ENCODE measurements at regions not wholly inside any gene's neighbourhood (a gene's known extent, or its start where the extent isn't known, plus 50 kb on each side); places are given as distances from the start of the nearest gene placed in this dataset.

GRCh38 chr4:162661913-162662312 is 498.1 kb upstream of the FSTL5 start:
- H3K4me2 ChIP-seq (ENCODE audit: control insufficient read depth, insufficient read depth), result no peak overlapping the region
- H3K27ac ChIP-seq (ENCODE audit: control insufficient read depth, insufficient read depth), result no peak overlapping the region
- in situ Hi-C loops (cut with MboI) (no loop called here), intact Hi-C loops (cut with micrococcal nuclease; ENCODE audit: unreplicated experiment) (no loop called here)
- H3K36me3 ChIP-seq (ENCODE audit: control insufficient read depth in 2 of 2, insufficient read depth in 2 of 2, low read length in 1 of 2), result no peaks in the 10 kb centered on the region
- H4K20me1 ChIP-seq (ENCODE audit: control insufficient read depth, insufficient read depth), result no peaks in the 10 kb centered on the region
- ChIA-PET SMC1A (ENCODE audit: uncharacterized antibody, unreplicated experiment) (interaction anchor here (0.6 kb wide), 1 partner anchor 160 kb away, joined by 3 read pairs; no protein-coding TSS in a partner anchor), CTCF (no interaction called here), RAD21 (ENCODE audit: unreplicated experiment) (no interaction called here), POLR2A (no interaction called here)
- whole genome bisulfite sequencing (ENCODE audit: insufficient coverage, insufficient replicate concordance, low lambda C conversion rate, missing lambda C conversion rate), result 0% methylated on average over 1 of the region's 1 CpG
- no peaks in the 10 kb centered on the region for H3K4me1 ChIP-seq (ENCODE audit: control insufficient read depth, insufficient read depth, low read length)
- ATAC-seq, result peak; percentile 54
- TF ChIP-seq RUNX3 (IDR thresholded peaks at IDR 0.05; ENCODE audit: low read length) (peak; percentile 23; the same call in 1 of the 2 replicates), TCF7 (IDR thresholded peaks at IDR 0.05; ENCODE audit: borderline replicate concordance) (no peak), JUNB (IDR thresholded peaks at IDR 0.05) (0 out of 2 replicates have a peak, but pooled peaks have one; percentile 18)
- no peak overlapping the region for H3K9ac ChIP-seq (ENCODE audit: control insufficient read depth, insufficient read depth, low read length)
- H3K9me3 ChIP-seq (replicated peaks; ENCODE audit: control insufficient read depth, insufficient read depth, low read length), result no peaks in the 10 kb centered on the region
- no peak overlapping the region for H3K4me3 ChIP-seq
- BruUV-seq (replicated peaks), result no TSS peak
- peak; percentile 65 for FAIRE-seq
- no peaks in the 10 kb centered on the region for H3K27me3 ChIP-seq (replicated peaks in 1 of 2; ENCODE audit: control insufficient read depth in 2 of 2, insufficient read depth in 2 of 2, low read length in 1 of 2)
- DNase-seq (ENCODE audit: low read depth, low spot score), result no peak
- no peaks in the 10 kb centered on the region for H3K79me2 ChIP-seq (ENCODE audit: control insufficient read depth, insufficient read depth, low read length)
- no peak overlapping the region for H2AFZ ChIP-seq (ENCODE audit: control insufficient read depth, low read depth, low read length)

GRCh38 chr4:162659716-162660115 is 495.9 kb upstream of the FSTL5 start:
- in situ Hi-C loops (cut with MboI) (no loop called here), intact Hi-C loops (cut with micrococcal nuclease; ENCODE audit: unreplicated experiment) (no loop called here)
- 94% methylated on average over 1 of the region's 1 CpG for WGBS (ENCODE audit: insufficient coverage, insufficient replicate concordance, low lambda C conversion rate, missing lambda C conversion rate)
- H3K27me3 ChIP-seq (replicated peaks in 1 of 2; ENCODE audit: control insufficient read depth in 2 of 2, insufficient read depth in 2 of 2, low read length in 1 of 2), result no peaks in the 10 kb centered on the region
- no peak overlapping the region for H3K4me3 ChIP-seq
- H3K4me1 ChIP-seq (ENCODE audit: control insufficient read depth, insufficient read depth, low read length), result no peaks in the 10 kb centered on the region
- ATAC-seq, result no peak
- H3K36me3 ChIP-seq (ENCODE audit: control insufficient read depth in 2 of 2, insufficient read depth in 2 of 2, low read length in 1 of 2), result no peaks in the 10 kb centered on the region
- H3K79me2 ChIP-seq (ENCODE audit: control insufficient read depth, insufficient read depth, low read length), result no peaks in the 10 kb centered on the region
- TF ChIP-seq NR2F1 (conservative IDR thresholded peaks at IDR 0.05) (no peak), ELK1 (IDR thresholded peaks at IDR 0.05; ENCODE audit: low read depth, low read length) (no peak), HCFC1 (IDR thresholded peaks at IDR 0.05; ENCODE audit: low read length) (no peak)
- H3K9me3 ChIP-seq (replicated peaks; ENCODE audit: control insufficient read depth, insufficient read depth, low read length), result no peaks in the 10 kb centered on the region
- ChIA-PET POLR2A (no interaction called here), RAD21 (ENCODE audit: unreplicated experiment) (no interaction called here), SMC1A (ENCODE audit: uncharacterized antibody, unreplicated experiment) (interaction anchor here (0.7 kb wide), 1 partner anchor 12 kb away, joined by 3 read pairs; no protein-coding TSS in a partner anchor), CTCF (interaction anchor here (0.8 to 1.2 kb wide), 2 partner anchors 14 to 21 kb away, joined by 3 to 4 read pairs; no protein-coding TSS in a partner anchor)
- FAIRE-seq, result no peak
- no peak for DNase-seq (ENCODE audit: low read depth, low spot score)
- no peaks in the 10 kb centered on the region for H4K20me1 ChIP-seq (ENCODE audit: control insufficient read depth, insufficient read depth)
- H3K9ac ChIP-seq (ENCODE audit: control insufficient read depth, insufficient read depth, low read length), result no peak overlapping the region
- BruUV-seq (replicated peaks), result no TSS peak
- no peak overlapping the region for H3K27ac ChIP-seq (ENCODE audit: control insufficient read depth, insufficient read depth)
- no peak overlapping the region for H2AFZ ChIP-seq (ENCODE audit: control insufficient read depth, low read depth, low read length)
- H3K4me2 ChIP-seq (ENCODE audit: control insufficient read depth, insufficient read depth), result no peak overlapping the region

All from GM12878 (cell line).